ENCODE measurements at regions not wholly inside any gene's neighbourhood (a gene's known extent, or its start where the extent isn't known, plus 50 kb on each side); places are given as distances from the start of the nearest gene placed in this dataset.
"Not testable (repeated sequence)": the region's sequence is repeated elsewhere in the genome, so short reads cannot be mapped to it uniquely, and the experiment has no call there.

DNA sequence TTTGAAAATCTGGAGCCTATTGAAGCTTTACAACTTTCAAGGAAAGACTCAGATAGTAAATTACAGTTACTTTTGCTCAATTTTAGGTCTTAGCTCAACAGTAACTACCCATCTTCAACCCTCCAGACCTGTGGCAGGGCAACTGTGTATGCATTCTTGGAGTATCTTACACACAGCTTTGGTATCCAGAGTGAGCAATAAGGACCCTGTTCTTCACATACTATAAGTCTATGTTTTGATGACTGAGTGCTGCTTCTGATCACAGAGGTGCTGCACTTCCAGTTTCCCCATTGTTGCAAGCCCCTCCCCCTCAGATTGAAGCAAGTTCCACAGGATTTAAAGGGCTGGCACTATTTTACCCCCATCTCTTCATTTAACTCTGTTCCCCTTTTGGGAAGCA, 737.4 kb upstream of the GRAMD2B start:
- Histone ChIP-seq H3K9me3 (ENCODE audit: control insufficient read depth in 4 of 4, insufficient read depth in 3 of 4, low read length in 3 of 4) (no peaks in the 10 kb centered on the region), H3K4me1 (ENCODE audit: control insufficient read depth in 5 of 5, insufficient read depth in 5 of 5, low read length in 5 of 5) (no peaks in the 10 kb centered on the region), H3K9ac (ENCODE audit: insufficient read depth in 1 of 2, low read length in 2 of 2) (no peak overlapping the region), H3K27me3 (ENCODE audit: control insufficient read depth in 3 of 3, insufficient read depth in 3 of 3, low read length in 2 of 3) (no peaks in the 10 kb centered on the region), H3K36me3 (ENCODE audit: control insufficient read depth in 4 of 4, insufficient read depth in 4 of 4, low read length in 4 of 4) (no peaks in the 10 kb centered on the region), H3K4me3 (no peak overlapping the region), H3K27ac (ENCODE audit: low read depth in 1 of 2, low read length in 1 of 2) (no peak overlapping the region)
- no peak for TF ChIP-seq CTCF (IDR thresholded peaks at IDR 0.05; ENCODE audit: control extremely low read depth, extremely low read depth)
- DNase-seq (no peak), ATAC-seq (ENCODE audit: insufficient read depth, low FRiP score) (no peak)

DNA sequence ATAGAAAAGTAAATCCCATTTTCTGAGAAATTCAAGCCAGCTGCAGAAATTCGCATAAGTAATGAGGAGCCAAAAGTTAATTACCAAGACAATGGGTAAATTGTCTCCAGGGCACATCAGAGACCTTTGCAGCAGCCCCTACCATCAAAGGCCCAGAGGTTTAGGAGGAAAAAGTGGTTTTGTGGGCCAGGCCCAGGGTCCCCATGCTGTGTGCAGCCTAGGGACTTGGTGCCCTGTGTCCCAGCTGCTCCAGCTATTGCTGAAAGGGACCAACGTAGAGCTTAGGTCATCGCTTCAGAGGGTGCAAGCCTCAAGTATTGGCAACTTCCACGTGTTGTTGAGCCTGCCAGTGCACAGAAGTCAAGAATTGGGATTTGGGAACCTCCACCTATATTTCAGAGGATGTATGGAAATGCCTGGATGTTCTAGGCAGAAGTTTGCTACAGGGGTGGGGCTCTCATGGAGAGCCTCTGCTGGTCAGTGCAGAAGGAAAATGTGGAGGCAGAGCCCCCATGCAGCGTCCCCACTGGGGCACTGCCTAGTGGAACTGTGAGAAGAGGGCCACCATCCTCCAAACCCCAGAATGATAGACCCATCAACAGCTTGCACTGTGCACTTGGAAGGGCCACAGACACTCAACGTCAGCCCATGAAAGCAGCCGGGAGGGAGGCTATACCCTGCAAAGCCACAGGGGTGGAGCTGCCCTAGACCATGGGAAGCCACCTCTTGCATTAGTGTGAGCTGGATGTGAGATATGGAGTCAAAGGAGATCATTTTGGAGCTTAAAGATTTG, 731.3 kb upstream of the GRAMD2B start:
- H3K27ac ChIP-seq (ENCODE audit: low read depth in 1 of 2, low read length in 1 of 2); H3K4me3 ChIP-seq; H3K9ac ChIP-seq (ENCODE audit: insufficient read depth in 1 of 2, low read length in 2 of 2); H3K36me3 ChIP-seq (ENCODE audit: control insufficient read depth in 4 of 4, insufficient read depth in 4 of 4, low read length in 4 of 4); H3K9me3 ChIP-seq (ENCODE audit: control insufficient read depth in 4 of 4, insufficient read depth in 3 of 4, low read length in 3 of 4); H3K27me3 ChIP-seq (ENCODE audit: control insufficient read depth in 3 of 3, insufficient read depth in 3 of 3, low read length in 2 of 3); ATAC-seq (ENCODE audit: insufficient read depth, low FRiP score); H3K4me1 ChIP-seq (ENCODE audit: control insufficient read depth in 5 of 5, insufficient read depth in 5 of 5, low read length in 5 of 5); DNase-seq: not testable (repeated sequence)
- 88 to 93% methylated on average over 7 of the region's 7 CpGs for WGBS, 2 donors

DNA sequence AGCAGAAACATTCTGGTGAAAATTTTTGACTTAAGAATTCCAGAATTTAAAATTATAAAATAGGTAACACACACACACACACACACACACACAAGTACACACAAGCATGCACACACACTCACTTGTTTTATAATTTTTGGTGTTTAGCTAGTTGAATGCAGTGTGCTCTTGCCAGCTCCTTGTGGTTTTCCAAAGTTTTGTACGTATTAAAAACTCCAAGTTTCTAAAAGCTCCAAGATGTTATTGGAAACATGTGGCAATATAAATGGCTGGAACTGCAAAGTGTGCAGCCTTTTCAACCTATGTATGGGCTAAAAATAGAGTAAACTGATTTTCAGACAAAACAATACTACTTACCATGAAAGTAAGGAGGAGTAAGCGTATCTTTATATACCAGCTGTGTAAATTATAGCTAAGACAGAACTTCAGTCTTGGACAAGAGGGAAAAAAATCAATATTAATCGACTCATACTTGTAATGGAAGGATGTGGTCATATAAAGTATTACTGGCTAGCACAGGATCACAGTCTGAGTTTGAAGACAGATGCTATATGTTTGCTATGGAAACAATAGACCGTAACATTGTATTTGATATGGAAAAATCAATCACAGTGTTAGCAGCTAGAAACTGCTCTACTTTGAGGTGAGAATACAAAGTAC, 727.1 kb upstream of the GRAMD2B start:
- DNase-seq (no peak), ATAC-seq (ENCODE audit: insufficient read depth, low FRiP score) (no peak)
- WGBS, 2 donors = 64 to 74% methylated on average over 4 of the region's 4 CpGs
- peaks cover 0 to 6% (median 1%) of the 10 kb centered on the region in 4 donors for H3K9me3 ChIP-seq (ENCODE audit: control insufficient read depth in 4 of 4, insufficient read depth in 3 of 4, low read length in 3 of 4)
- TF ChIP-seq CTCF (IDR thresholded peaks at IDR 0.05; ENCODE audit: control extremely low read depth, extremely low read depth) = no peak
- H3K36me3 ChIP-seq (ENCODE audit: control insufficient read depth in 4 of 4, insufficient read depth in 4 of 4, low read length in 4 of 4) = no peaks in the 10 kb centered on the region
- H3K27me3 ChIP-seq (ENCODE audit: control insufficient read depth in 3 of 3, insufficient read depth in 3 of 3, low read length in 2 of 3) = no peaks in the 10 kb centered on the region
- no peak overlapping the region for H3K27ac ChIP-seq (ENCODE audit: low read depth in 1 of 2, low read length in 1 of 2)
- peaks cover 0 to 12% (median 0%) of the 10 kb centered on the region in 5 donors for H3K4me1 ChIP-seq (ENCODE audit: control insufficient read depth in 5 of 5, insufficient read depth in 5 of 5, low read length in 5 of 5)
- H3K9ac ChIP-seq (ENCODE audit: insufficient read depth in 1 of 2, low read length in 2 of 2) = no peak overlapping the region
- no peak overlapping the region for H3K4me3 ChIP-seq

- 80 to 89% methylated on average over 2 of the region's 2 CpGs for WGBS, 2 donors
- DNase-seq = no peak
- peaks cover 0 to 12% (median 0%) of the 10 kb centered on the region in 5 donors for H3K4me1 ChIP-seq (ENCODE audit: control insufficient read depth in 5 of 5, insufficient read depth in 5 of 5, low read length in 5 of 5)
- H3K27me3 ChIP-seq (ENCODE audit: control insufficient read depth in 3 of 3, insufficient read depth in 3 of 3, low read length in 2 of 3) = no peaks in the 10 kb centered on the region
- H3K36me3 ChIP-seq (ENCODE audit: control insufficient read depth in 4 of 4, insufficient read depth in 4 of 4, low read length in 4 of 4) = no peaks in the 10 kb centered on the region
- no peak for ATAC-seq (ENCODE audit: insufficient read depth, low FRiP score)
- H3K9me3 ChIP-seq (ENCODE audit: control insufficient read depth in 4 of 4, insufficient read depth in 3 of 4, low read length in 3 of 4) = peaks cover 0 to 6% (median 1%) of the 10 kb centered on the region in 4 donors
- TF ChIP-seq CTCF (IDR thresholded peaks at IDR 0.05; ENCODE audit: control extremely low read depth, extremely low read depth) = no peak
- H3K9ac ChIP-seq (ENCODE audit: insufficient read depth in 1 of 2, low read length in 2 of 2) = no peak overlapping the region
- H3K27ac ChIP-seq (ENCODE audit: low read depth in 1 of 2, low read length in 1 of 2) = no peak overlapping the region
- no peak overlapping the region for H3K4me3 ChIP-seq
Observed at GRCh38 chr5:125696762-125697161, 726.4 kb upstream of the GRAMD2B start.

All from lung (tissue), 11 donors.